Mucosa of rectum (tissue), 2 donors: ENCODE measurements at regions not wholly inside any gene's neighbourhood (a gene's known extent, or its start where the extent isn't known, plus 50 kb on each side); places are given as distances from the start of the nearest gene placed in this dataset.

Source experiments
- H3K27ac ChIP-seq, 2 donors: one replicate each; pipeline ENCODE4 v1.7.0; 2013; ENCODE audit warnings: inconsistent platforms in 2 of 2, low read depth in 2 of 2, low read length in 2 of 2
- H3K27me3 ChIP-seq, 2 donors: one replicate each; pipeline ENCODE4 v1.7.0; 2013; ENCODE audit warnings: low read length in 2 of 2; ENCODE audit not compliant: control insufficient read depth in 2 of 2, insufficient read depth in 2 of 2
- H3K36me3 ChIP-seq, 2 donors: one replicate each; pipeline ENCODE4 v1.7.0; 2013; ENCODE audit warnings: low read length in 2 of 2; ENCODE audit not compliant: control insufficient read depth in 2 of 2, insufficient read depth in 2 of 2
- H3K4me1 ChIP-seq, 2 donors: one replicate each; pipeline ENCODE4 v1.7.0; 2013; ENCODE audit warnings: low read length in 2 of 2, mild to moderate bottlenecking in 1 of 2; ENCODE audit not compliant: control insufficient read depth in 2 of 2, insufficient read depth in 2 of 2
- H3K4me3 ChIP-seq, 2 donors: one replicate each; pipeline ENCODE4 v1.7.0; 2013; ENCODE audit warnings: low read length in 2 of 2
- H3K9ac ChIP-seq, 2 donors: one replicate each; pipeline ENCODE4 v1.7.0; 2013; ENCODE audit warnings: low read length in 2 of 2, low read depth in 1 of 2, mild to moderate bottlenecking in 1 of 2
- H3K9me3 ChIP-seq, 2 donors: one replicate each; pipeline ENCODE4 v1.7.0; 2013; ENCODE audit warnings: low read length in 2 of 2; ENCODE audit not compliant: control insufficient read depth in 2 of 2
- donor health status: healthy.
- donor health status: Normal muscosa, but diverticular disease.

DNA sequence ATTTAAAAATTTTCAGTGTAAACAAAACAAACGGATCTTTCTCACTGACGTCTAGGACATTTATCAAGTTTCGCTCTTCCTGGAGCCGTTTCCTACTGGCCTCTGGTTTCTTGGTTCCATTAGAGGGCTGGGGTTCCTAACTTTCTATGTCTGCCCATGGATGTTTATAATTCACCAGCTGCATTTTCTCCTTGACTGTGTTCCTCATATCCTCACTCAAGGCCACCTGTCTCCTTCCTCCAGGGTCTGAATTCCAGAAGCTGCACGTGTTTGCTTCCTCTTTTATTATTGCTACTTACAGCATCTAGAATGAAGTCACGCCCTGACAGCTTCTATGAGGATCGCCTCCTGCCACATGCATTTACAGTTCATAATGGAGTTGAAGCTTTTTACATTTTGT is 74.1 kb upstream of the BASP1 start:
- no peak overlapping the region for H3K27ac ChIP-seq
- H3K27me3 ChIP-seq = no peaks in the 10 kb centered on the region
- H3K9ac ChIP-seq = no peak overlapping the region
- no peaks in the 10 kb centered on the region for H3K36me3 ChIP-seq
- H3K9me3 ChIP-seq = no peaks in the 10 kb centered on the region
- no peak overlapping the region for H3K4me3 ChIP-seq
- peaks cover 0 to 2% of the 10 kb centered on the region in 2 donors for H3K4me1 ChIP-seq

DNA sequence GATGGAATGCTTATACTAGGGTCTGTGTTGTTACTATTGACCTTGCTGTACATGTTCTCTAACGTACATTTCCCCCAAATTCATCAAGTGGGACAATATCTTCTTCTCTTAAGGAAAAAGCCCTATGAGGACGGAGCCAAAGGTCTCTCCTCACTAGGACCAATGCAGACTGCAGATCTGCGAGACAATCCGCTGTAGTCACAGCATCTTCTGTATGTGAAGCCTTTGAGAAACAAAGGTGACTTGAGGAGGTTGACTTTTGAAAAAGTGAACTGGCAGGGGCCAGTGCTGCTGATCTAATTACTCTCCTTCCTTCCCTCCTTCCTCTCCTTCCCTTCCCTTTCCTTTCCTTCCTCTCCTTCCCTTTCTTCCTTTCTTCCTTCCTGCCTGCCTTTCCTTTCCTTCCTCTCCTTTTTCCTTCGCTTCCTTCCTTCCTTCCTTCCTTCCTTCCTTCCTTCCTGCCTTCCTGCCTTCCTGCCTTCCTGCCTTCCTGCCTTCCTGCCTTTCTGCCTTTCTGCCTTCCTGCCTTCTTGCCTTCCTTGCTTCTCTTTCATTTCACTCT is 71.1 kb upstream of the BASP1 start:
- H3K9me3 ChIP-seq = no peaks in the 10 kb centered on the region
- no peak overlapping the region for H3K4me3 ChIP-seq
- no peak overlapping the region for H3K9ac ChIP-seq
- no peaks in the 10 kb centered on the region for H3K36me3 ChIP-seq
- peaks cover 0 to 2% of the 10 kb centered on the region in 2 donors for H3K4me1 ChIP-seq
- no peak overlapping the region for H3K27ac ChIP-seq
- no peaks in the 10 kb centered on the region for H3K27me3 ChIP-seq

- Histone ChIP-seq H3K27me3 (no peaks in the 10 kb centered on the region), H3K27ac (no peak overlapping the region), H3K4me3 (no peak overlapping the region)
Observed at GRCh38 chr5:17147170-17147569, 70.3 kb upstream of the BASP1 start.

DNA sequence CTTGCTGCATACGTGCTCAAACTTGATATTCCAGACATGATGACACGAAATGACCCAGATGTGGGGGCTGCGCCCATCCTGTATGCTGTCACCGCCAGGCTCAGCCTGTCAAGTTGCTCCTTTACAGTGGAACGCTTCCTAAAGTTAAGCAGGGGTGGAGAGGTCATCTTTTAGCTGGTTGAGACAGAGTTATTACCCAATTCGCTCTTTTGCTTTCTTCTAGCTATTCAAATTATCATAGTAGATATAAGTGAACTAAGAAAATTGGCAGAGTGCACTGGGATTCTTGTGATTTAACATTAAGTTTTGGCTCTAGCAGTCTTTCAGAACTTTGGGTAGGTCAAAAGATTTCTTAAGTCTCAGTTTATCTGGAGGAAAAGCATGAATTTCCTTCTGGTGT is 69.8 kb upstream of the BASP1 start:
- Histone ChIP-seq H3K27me3 (no peaks in the 10 kb centered on the region), H3K9ac (no peak overlapping the region), H3K36me3 (no peaks in the 10 kb centered on the region), H3K27ac (no peak overlapping the region), H3K4me3 (no peak overlapping the region), H3K9me3 (no peaks in the 10 kb centered on the region), H3K4me1 (peaks cover 0 to 2% of the 10 kb centered on the region in 2 donors)

More at GRCh38 chr5:17147170-17147569, 70.3 kb upstream of the BASP1 start:
- Histone ChIP-seq H3K36me3 (no peaks in the 10 kb centered on the region), H3K9me3 (no peaks in the 10 kb centered on the region), H3K4me1 (peaks cover 0 to 2% of the 10 kb centered on the region in 2 donors), H3K9ac (no peak overlapping the region)

DNA sequence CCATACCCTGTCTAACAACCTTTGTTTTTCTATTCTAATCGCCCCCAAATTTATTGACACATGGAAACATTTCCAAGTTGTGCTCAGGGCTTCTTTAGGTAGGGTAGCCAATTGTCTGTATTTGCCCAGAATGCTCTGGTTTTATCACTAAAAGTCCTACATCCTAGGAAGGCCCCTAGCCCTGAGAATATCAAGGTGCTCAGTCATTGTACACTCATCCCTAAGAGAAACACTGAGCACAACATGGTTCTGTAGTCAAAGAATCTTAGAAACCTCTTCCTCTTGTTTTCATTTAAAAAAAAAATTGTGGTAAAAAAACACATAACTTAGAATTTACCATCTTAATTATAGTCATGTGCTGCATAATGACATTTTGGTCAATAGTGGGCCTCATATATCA is 69.0 kb upstream of the BASP1 start:
- Histone ChIP-seq H3K27me3 (no peaks in the 10 kb centered on the region), H3K27ac (no peak overlapping the region), H3K9me3 (no peaks in the 10 kb centered on the region), H3K4me1 (peaks cover 0 to 1% of the 10 kb centered on the region in 2 donors), H3K4me3 (no peak overlapping the region), H3K36me3 (no peaks in the 10 kb centered on the region), H3K9ac (no peak overlapping the region)

- no peak overlapping the region for H3K4me3 ChIP-seq
- H3K27me3 ChIP-seq = no peaks in the 10 kb centered on the region
- no peaks in the 10 kb centered on the region for H3K9me3 ChIP-seq
- no peak overlapping the region for H3K27ac ChIP-seq
- no peaks in the 10 kb centered on the region for H3K36me3 ChIP-seq
- no peak overlapping the region for H3K9ac ChIP-seq
- no peaks in the 10 kb centered on the region for H3K4me1 ChIP-seq
Observed at GRCh38 chr5:17149786-17150185, 67.6 kb upstream of the BASP1 start.

GRCh38 chr5:17150531-17150930 is 66.9 kb upstream of the BASP1 start:
- H3K9me3 ChIP-seq = no peaks in the 10 kb centered on the region

DNA sequence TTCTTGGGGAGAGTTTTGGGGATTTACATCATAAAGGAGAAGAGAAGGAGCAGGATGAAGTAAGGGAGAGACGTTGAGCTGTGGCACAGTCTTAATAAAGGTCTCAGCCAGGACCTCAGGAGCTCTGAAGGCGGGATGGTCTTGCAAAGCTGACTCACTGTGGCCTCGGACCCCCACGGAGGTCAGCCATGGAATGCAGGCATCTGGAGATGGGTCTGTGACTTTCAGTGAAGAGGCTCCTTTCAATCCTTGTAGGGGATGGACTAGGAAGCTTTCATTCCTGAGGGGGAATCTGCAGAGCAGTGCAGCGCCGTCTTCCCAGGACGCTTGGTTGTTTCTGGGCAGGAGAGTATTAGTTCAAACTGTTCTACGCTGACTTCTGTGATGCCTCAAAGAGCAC is 65.7 kb upstream of the BASP1 start:
- no peaks in the 10 kb centered on the region for H3K9me3 ChIP-seq
- H3K27me3 ChIP-seq = no peaks in the 10 kb centered on the region
- H3K27ac ChIP-seq = no peak overlapping the region

More at GRCh38 chr5:17150531-17150930, 66.9 kb upstream of the BASP1 start:
- Histone ChIP-seq H3K4me3 (no peak overlapping the region), H3K36me3 (no peaks in the 10 kb centered on the region), H3K4me1 (no peaks in the 10 kb centered on the region), H3K9ac (no peak overlapping the region), H3K27me3 (no peaks in the 10 kb centered on the region), H3K27ac (no peak overlapping the region)

GRCh38 chr5:17154211-17154996 is 63.0 kb upstream of the BASP1 start:
- Histone ChIP-seq H3K27me3 (no peaks in the 10 kb centered on the region), H3K9me3 (no peaks in the 10 kb centered on the region), H3K36me3 (no peaks in the 10 kb centered on the region), H3K4me3 (no peak overlapping the region), H3K4me1 (peaks cover 0 to 7% of the 10 kb centered on the region in 2 donors), H3K9ac (no peak overlapping the region), H3K27ac (no peak overlapping the region)

More for the DNA sequence above, 65.7 kb upstream of the BASP1 start:
- H3K4me3 ChIP-seq = no peak overlapping the region
- H3K4me1 ChIP-seq = no peaks in the 10 kb centered on the region
- no peak overlapping the region for H3K9ac ChIP-seq
- no peaks in the 10 kb centered on the region for H3K36me3 ChIP-seq

DNA sequence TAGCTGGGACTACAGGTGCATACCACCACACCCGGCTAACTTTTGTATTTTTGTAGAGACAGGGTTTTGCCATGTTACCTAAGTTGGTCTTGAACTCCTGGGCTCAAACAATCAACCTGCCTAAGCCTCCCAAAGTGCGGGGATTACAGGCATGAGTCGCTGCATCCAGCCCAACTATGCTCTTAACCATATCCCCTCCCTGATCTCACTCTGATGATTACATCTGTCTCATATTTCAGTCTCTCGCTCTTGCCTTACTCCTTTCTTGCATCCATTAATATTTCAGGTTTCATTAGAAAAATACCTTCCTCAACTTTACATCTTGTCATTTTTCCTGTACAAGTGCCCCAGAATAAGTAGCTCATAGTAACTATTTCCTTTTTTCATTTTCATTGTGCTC is 61.0 kb upstream of the BASP1 start:
- Histone ChIP-seq H3K4me1 (peaks cover 0 to 7% of the 10 kb centered on the region in 2 donors), H3K9ac (no peak overlapping the region), H3K27me3 (no peaks in the 10 kb centered on the region), H3K27ac (no peak overlapping the region), H3K9me3 (no peaks in the 10 kb centered on the region), H3K36me3 (no peaks in the 10 kb centered on the region), H3K4me3 (no peak overlapping the region)
